ENCODE measurements at regions not wholly inside any gene's neighbourhood (a gene's known extent, or its start where the extent isn't known, plus 50 kb on each side); places are given as distances from the start of the nearest gene placed in this dataset.

GRCh38 chr5:66234241-66234640 is 90.1 kb downstream of the SREK1 start:
- H3K36me3 ChIP-seq (ENCODE audit: insufficient read depth) = no peaks in the 10 kb centered on the region
- no peak overlapping the region for H3K4me3 ChIP-seq (ENCODE audit: low read depth, low read length)
- no peak for DNase-seq (ENCODE audit: extremely low spot score)
- WGBS = 90% methylated on average over 8 of the region's 8 CpGs
- H3K27ac ChIP-seq (ENCODE audit: low read depth) = no peak overlapping the region
- H3K4me1 ChIP-seq (ENCODE audit: insufficient read depth) = no peaks in the 10 kb centered on the region

GRCh38 chr5:66238435-66238834 is 94.3 kb downstream of the SREK1 start:
- DNase-seq (ENCODE audit: extremely low spot score) = no peak
- no peak overlapping the region for H3K4me3 ChIP-seq (ENCODE audit: low read depth, low read length)
- H3K36me3 ChIP-seq (ENCODE audit: insufficient read depth) = no peaks in the 10 kb centered on the region
- H3K27ac ChIP-seq (ENCODE audit: low read depth) = no peak overlapping the region
- 70% methylated on average over 6 of the region's 6 CpGs for WGBS
- no peaks in the 10 kb centered on the region for H3K4me1 ChIP-seq (ENCODE audit: insufficient read depth)

GRCh38 chr5:66239034-66239433 is 94.9 kb downstream of the SREK1 start:
- 58% methylated on average over 1 of the region's 1 CpG for WGBS
- no peak overlapping the region for H3K27ac ChIP-seq (ENCODE audit: low read depth)
- no peaks in the 10 kb centered on the region for H3K36me3 ChIP-seq (ENCODE audit: insufficient read depth)
- no peak overlapping the region for H3K4me3 ChIP-seq (ENCODE audit: low read depth, low read length)
- no peak for DNase-seq (ENCODE audit: extremely low spot score)
- H3K4me1 ChIP-seq (ENCODE audit: insufficient read depth) = no peaks in the 10 kb centered on the region

GRCh38 chr5:66241136-66241825 is 97.2 kb downstream of the SREK1 start:
- DNase-seq (ENCODE audit: extremely low spot score) = no peak
- Histone ChIP-seq H3K4me1 (ENCODE audit: insufficient read depth) (no peaks in the 10 kb centered on the region), H3K36me3 (ENCODE audit: insufficient read depth) (no peaks in the 10 kb centered on the region), H3K27ac (ENCODE audit: low read depth) (no peak overlapping the region), H3K4me3 (ENCODE audit: low read depth, low read length) (no peak overlapping the region)
- 89% methylated on average over 12 of the region's 12 CpGs for WGBS

- no peaks in the 10 kb centered on the region for H3K36me3 ChIP-seq (ENCODE audit: insufficient read depth)
- WGBS = 83% methylated on average over 5 of the region's 5 CpGs
- no peak for DNase-seq (ENCODE audit: extremely low spot score)
- H3K4me1 ChIP-seq (ENCODE audit: insufficient read depth) = no peaks in the 10 kb centered on the region
- no peak overlapping the region for H3K4me3 ChIP-seq (ENCODE audit: low read depth, low read length)
- no peak overlapping the region for H3K27ac ChIP-seq (ENCODE audit: low read depth)
Measured at GRCh38 chr5:66242050-66242715, 98.1 kb downstream of the SREK1 start.

- no peak for DNase-seq (ENCODE audit: extremely low spot score)
- WGBS = 62% methylated on average over 6 of the region's 6 CpGs
- H3K27ac ChIP-seq (ENCODE audit: low read depth) = no peak overlapping the region
Measured at GRCh38 chr5:66246608-66247007, 102.5 kb downstream of the SREK1 start.

GRCh38 chr5:66247176-66247960 is 103.3 kb downstream of the SREK1 start:
- no peak for DNase-seq (ENCODE audit: extremely low spot score)
- WGBS = 77% methylated on average over 4 of the region's 4 CpGs
- Histone ChIP-seq H3K36me3 (ENCODE audit: insufficient read depth) (no peaks in the 10 kb centered on the region), H3K4me1 (ENCODE audit: insufficient read depth) (no peaks in the 10 kb centered on the region), H3K4me3 (ENCODE audit: low read depth, low read length) (no peak overlapping the region), H3K27ac (ENCODE audit: low read depth) (no peak overlapping the region)

More at GRCh38 chr5:66246608-66247007, 102.5 kb downstream of the SREK1 start:
- Histone ChIP-seq H3K4me3 (ENCODE audit: low read depth, low read length) (no peak overlapping the region), H3K36me3 (ENCODE audit: insufficient read depth) (no peaks in the 10 kb centered on the region), H3K4me1 (ENCODE audit: insufficient read depth) (no peaks in the 10 kb centered on the region)

GRCh38 chr5:66248874-66249273 is 104.8 kb downstream of the SREK1 start:
- no peak for DNase-seq (ENCODE audit: extremely low spot score)
- Histone ChIP-seq H3K27ac (ENCODE audit: low read depth) (no peak overlapping the region), H3K4me1 (ENCODE audit: insufficient read depth) (no peaks in the 10 kb centered on the region), H3K4me3 (ENCODE audit: low read depth, low read length) (no peak overlapping the region), H3K36me3 (ENCODE audit: insufficient read depth) (no peaks in the 10 kb centered on the region)
- 64% methylated on average over 2 of the region's 2 CpGs for WGBS

GRCh38 chr5:66249920-66250319 is 105.8 kb downstream of the SREK1 start:
- Histone ChIP-seq H3K4me3 (ENCODE audit: low read depth, low read length) (no peak overlapping the region), H3K27ac (ENCODE audit: low read depth) (no peak overlapping the region), H3K36me3 (ENCODE audit: insufficient read depth) (no peaks in the 10 kb centered on the region), H3K4me1 (ENCODE audit: insufficient read depth) (no peaks in the 10 kb centered on the region)
- no peak for DNase-seq (ENCODE audit: extremely low spot score)
- 73% methylated on average over 4 of the region's 4 CpGs for WGBS

GRCh38 chr5:66252849-66253248 is 108.7 kb downstream of the SREK1 start:
- DNase-seq (ENCODE audit: extremely low spot score) = no peak
- H3K4me1 ChIP-seq (ENCODE audit: insufficient read depth) = no peaks in the 10 kb centered on the region
- 56% methylated on average over 3 of the region's 3 CpGs for WGBS
- no peak overlapping the region for H3K27ac ChIP-seq (ENCODE audit: low read depth)
- no peak overlapping the region for H3K4me3 ChIP-seq (ENCODE audit: low read depth, low read length)
- no peaks in the 10 kb centered on the region for H3K36me3 ChIP-seq (ENCODE audit: insufficient read depth)

- Histone ChIP-seq H3K27ac (ENCODE audit: low read depth) (no peak overlapping the region), H3K4me3 (ENCODE audit: low read depth, low read length) (no peak overlapping the region), H3K36me3 (ENCODE audit: insufficient read depth) (no peaks in the 10 kb centered on the region), H3K4me1 (ENCODE audit: insufficient read depth) (no peaks in the 10 kb centered on the region)
- 82% methylated on average over 5 of the region's 5 CpGs for WGBS
- no peak for DNase-seq (ENCODE audit: extremely low spot score)
Measured at GRCh38 chr5:66255714-66256113, 111.6 kb downstream of the SREK1 start.

- Histone ChIP-seq H3K27ac (ENCODE audit: low read depth) (no peak overlapping the region), H3K4me3 (ENCODE audit: low read depth, low read length) (no peak overlapping the region)
- 75% methylated on average over 4 of the region's 4 CpGs for WGBS
Measured at GRCh38 chr5:66273121-66273520, 129.0 kb downstream of the SREK1 start.

GRCh38 chr5:66276986-66277385 is 132.9 kb downstream of the SREK1 start:
- WGBS = 79% methylated on average over 7 of the region's 7 CpGs
- H3K27ac ChIP-seq (ENCODE audit: low read depth) = no peak overlapping the region

More at GRCh38 chr5:66273121-66273520, 129.0 kb downstream of the SREK1 start:
- Histone ChIP-seq H3K4me1 (ENCODE audit: insufficient read depth) (no peaks in the 10 kb centered on the region), H3K36me3 (ENCODE audit: insufficient read depth) (no peaks in the 10 kb centered on the region)
- no peak for DNase-seq (ENCODE audit: extremely low spot score)

GRCh38 chr5:66277981-66278380 is 133.9 kb downstream of the SREK1 start:
- WGBS = 74% methylated on average over 2 of the region's 2 CpGs
- H3K4me1 ChIP-seq (ENCODE audit: insufficient read depth) = no peaks in the 10 kb centered on the region
- no peak overlapping the region for H3K27ac ChIP-seq (ENCODE audit: low read depth)
- H3K36me3 ChIP-seq (ENCODE audit: insufficient read depth) = no peaks in the 10 kb centered on the region
- no peak overlapping the region for H3K4me3 ChIP-seq (ENCODE audit: low read depth, low read length)
- no peak for DNase-seq (ENCODE audit: extremely low spot score)

More at GRCh38 chr5:66276986-66277385, 132.9 kb downstream of the SREK1 start:
- DNase-seq (ENCODE audit: extremely low spot score) = no peak
- H3K4me3 ChIP-seq (ENCODE audit: low read depth, low read length) = no peak overlapping the region
- no peaks in the 10 kb centered on the region for H3K36me3 ChIP-seq (ENCODE audit: insufficient read depth)
- no peaks in the 10 kb centered on the region for H3K4me1 ChIP-seq (ENCODE audit: insufficient read depth)

Measured in urinary bladder (tissue), 3 donors.